ENCODE measurements at regions not wholly inside any gene's neighbourhood (a gene's known extent, or its start where the extent isn't known, plus 50 kb on each side); places are given as distances from the start of the nearest gene placed in this dataset.

GRCh38 chr1:166221316-166221715, 54.5 kb upstream of the FAM78B start:
- no peak for FAIRE-seq
- no peak for DNase-seq (ENCODE audit: low spot score in 2 of 2)

- DNase-seq (ENCODE audit: low spot score in 2 of 2), result no peak
- FAIRE-seq, result no peak
Observed at GRCh38 chr1:166233750-166234366, 67.1 kb upstream of the FAM78B start.

- DNase-seq (ENCODE audit: low spot score in 2 of 2) (no peak), FAIRE-seq (no peak)
Observed at GRCh38 chr1:166235728-166236127, 68.9 kb upstream of the FAM78B start.

GRCh38 chr1:166237675-166238074, 70.9 kb upstream of the FAM78B start:
- DNase-seq (ENCODE audit: low spot score in 2 of 2) (no peak), FAIRE-seq (no peak)

GRCh38 chr1:166253076-166253779, 86.4 kb upstream of the FAM78B start:
- FAIRE-seq (no peak), DNase-seq (ENCODE audit: low spot score in 2 of 2) (no peak)

GRCh38 chr1:166258017-166258416, 91.2 kb upstream of the FAM78B start:
- DNase-seq (ENCODE audit: low spot score in 2 of 2) (no peak), FAIRE-seq (no peak)

- FAIRE-seq (no peak), DNase-seq (ENCODE audit: low spot score in 2 of 2) (no peak)
Observed at GRCh38 chr1:166261511-166261910, 94.7 kb upstream of the FAM78B start.

- DNase-seq (ENCODE audit: low spot score in 2 of 2), result no peak
- no peak for FAIRE-seq
Observed at GRCh38 chr1:166270476-166271150, 103.8 kb upstream of the FAM78B start.

- FAIRE-seq (no peak), DNase-seq (ENCODE audit: low spot score in 2 of 2) (no peak)
Observed at GRCh38 chr1:166271151-166271538, 104.3 kb upstream of the FAM78B start.

- DNase-seq (ENCODE audit: low spot score in 2 of 2), result no peak
- no peak for FAIRE-seq
Observed at GRCh38 chr1:166272155-166272554, 105.4 kb upstream of the FAM78B start.

- no peak for DNase-seq (ENCODE audit: low spot score in 2 of 2)
Observed at GRCh38 chr1:166272851-166273250, 106.0 kb upstream of the FAM78B start.

GRCh38 chr1:166273618-166274017, 106.8 kb upstream of the FAM78B start:
- no peak for FAIRE-seq
- no peak for DNase-seq (ENCODE audit: low spot score in 2 of 2)

More at GRCh38 chr1:166272851-166273250, 106.0 kb upstream of the FAM78B start:
- no peak for FAIRE-seq

- FAIRE-seq, result no peak
- no peak for DNase-seq (ENCODE audit: low spot score in 2 of 2)
Observed at GRCh38 chr1:166282391-166283137, 115.8 kb upstream of the FAM78B start.

GRCh38 chr1:166283190-166283589, 116.4 kb upstream of the FAM78B start:
- DNase-seq (ENCODE audit: low spot score in 2 of 2), result no peak
- FAIRE-seq, result no peak

GRCh38 chr1:166283600-166283999, 116.8 kb upstream of the FAM78B start:
- no peak for FAIRE-seq

GRCh38 chr1:166289309-166290050, 122.7 kb upstream of the FAM78B start:
- DNase-seq (ENCODE audit: low spot score in 2 of 2) (no peak), FAIRE-seq (no peak)

More at GRCh38 chr1:166283600-166283999, 116.8 kb upstream of the FAM78B start:
- DNase-seq (ENCODE audit: low spot score in 2 of 2), result no peak

GRCh38 chr1:166295656-166296055, 128.9 kb upstream of the FAM78B start:
- FAIRE-seq, result no peak
- no peak for DNase-seq (ENCODE audit: low spot score in 2 of 2)

- FAIRE-seq (no peak), DNase-seq (ENCODE audit: low spot score in 2 of 2) (no peak)
Observed at GRCh38 chr1:166297993-166298392, 131.2 kb upstream of the FAM78B start.

GRCh38 chr1:166300767-166301166, 134.0 kb upstream of the FAM78B start:
- FAIRE-seq, result no peak
- no peak for DNase-seq (ENCODE audit: low spot score in 2 of 2)

Measured in frontal cortex (tissue), 3 donors.